Neural progenitor cell (in vitro differentiated cells): ENCODE measurements at regions not wholly inside any gene's neighbourhood (a gene's known extent, or its start where the extent isn't known, plus 50 kb on each side); places are given as distances from the start of the nearest gene placed in this dataset.

Experiments
- DNase-seq: peaks from one replicate; pipeline ENCODE4 v3.0.0-alpha.2; 2016; ENCODE audit warnings: low spot score
- H2AFZ ChIP-seq: fragments of 200-600 bp; sonication (generic); replicated peaks from 2 replicates; pipeline ENCODE4 v1.6.1; 2016; ENCODE audit warnings: antibody characterized with exemption
- H3F3A ChIP-seq: fragments of 200-600 bp; sonication (generic); 2 replicates; pipeline ENCODE4 v1.6.1; 2016; ENCODE audit warnings: antibody characterized with exemption, low read depth
- H3K27ac ChIP-seq: fragments of 200-600 bp; sonication (generic); 2 replicates; pipeline ENCODE4 v1.5.1; 2016; ENCODE audit warnings: mild to moderate bottlenecking
- H3K27me3 ChIP-seq: fragments of 200-600 bp; sonication (generic); 2 replicates; pipeline ENCODE4 v1.6.1; 2016; ENCODE audit warnings: mild to moderate bottlenecking, moderate library complexity
- H3K36me3 ChIP-seq: fragments of 200-600 bp; sonication (generic); 2 replicates; pipeline ENCODE4 v1.5.1; 2016
- H3K4me1 ChIP-seq: fragments of 200-600 bp; sonication (generic); 2 replicates; pipeline ENCODE4 v1.6.1; 2016; ENCODE audit warnings: mixed run types
- H3K4me2 ChIP-seq: fragments of 200-600 bp; sonication (generic); 2 replicates; pipeline ENCODE4 v1.6.1; 2016
- H3K4me3 ChIP-seq: fragments of 200-600 bp; sonication (generic); 2 replicates; pipeline ENCODE4 v1.5.1; 2016
- H3K79me2 ChIP-seq: fragments of 200-600 bp; sonication (generic); 2 replicates; pipeline ENCODE4 v1.6.1; 2016; ENCODE audit warnings: low read depth
- H3K9ac ChIP-seq: fragments of 200-600 bp; sonication (generic); 2 replicates; pipeline ENCODE4 v1.6.1; 2016
- H3K9me3 ChIP-seq: fragments of 200-600 bp; sonication (generic); 2 replicates; pipeline ENCODE4 v1.5.1; 2016; ENCODE audit warnings: low read depth
- H4K20me1 ChIP-seq: fragments of 200-600 bp; sonication (generic); 2 replicates; pipeline ENCODE4 v1.6.1; 2016; ENCODE audit warnings: low read depth
- H3K27ac Mint-ChIP-seq: 3 replicates; pipeline ENCODE4 v1.8.0; 2021; ENCODE audit warnings: mixed read lengths
- H3K27me3 Mint-ChIP-seq: 2 replicates; pipeline ENCODE4 v1.8.0; 2022; ENCODE audit warnings: low read depth, mild to moderate bottlenecking, inconsistent platforms, moderate library complexity, mixed read lengths; ENCODE audit not compliant: insufficient read depth
- H3K36me3 Mint-ChIP-seq: 3 replicates; pipeline ENCODE4 v1.8.0; 2021; ENCODE audit warnings: mixed read lengths
- H3K4me1 Mint-ChIP-seq: 3 replicates; pipeline ENCODE4 v1.8.0; 2021; ENCODE audit warnings: mixed read lengths
- H3K4me3 Mint-ChIP-seq: 3 replicates; pipeline ENCODE4 v1.8.0; 2021; ENCODE audit warnings: mild to moderate bottlenecking, moderate library complexity, mixed read lengths
- H3K9me3 Mint-ChIP-seq: 3 replicates; pipeline ENCODE4 v1.8.0; 2020; ENCODE audit warnings: mixed read lengths
- EZH2 ChIP-seq: fragments of 200-600 bp; sonication (generic); IDR thresholded peaks from 2 replicates; pipeline ENCODE4 v1.6.1; 2017; ENCODE audit warnings: antibody characterized with exemption, mild to moderate bottlenecking, moderate library complexity
- EZH2phosphoT487 ChIP-seq: fragments of 200-600 bp; sonication (generic); IDR thresholded peaks from 2 replicates; pipeline ENCODE4 v1.6.1; 2017; ENCODE audit warnings: antibody characterized with exemption
- TF ChIP-seq, protein P1 (sequence below): fragments of 200-600 bp; sonication (generic); IDR thresholded peaks from 2 replicates; pipeline ENCODE4 v1.5.1; 2017; ENCODE audit warnings: antibody characterized with exemption, mild to moderate bottlenecking

DNA sequence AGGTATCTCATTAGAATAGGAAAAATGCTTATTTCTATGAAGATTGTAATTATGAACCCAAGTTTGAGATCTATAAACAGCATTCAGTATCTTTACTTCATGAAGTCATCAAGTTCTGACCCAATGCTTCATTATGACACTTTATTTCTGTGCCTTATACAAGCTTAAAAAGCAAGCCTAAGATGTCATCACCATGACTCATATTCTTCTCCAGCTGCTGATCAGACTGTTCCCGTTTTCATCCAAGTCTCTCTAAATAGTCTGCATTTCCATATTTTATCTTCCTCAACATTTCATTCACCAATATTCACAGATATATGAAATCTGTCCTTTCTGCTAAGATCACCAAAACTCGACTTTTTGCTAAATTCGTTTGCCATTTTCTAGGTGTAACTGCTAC is 1247.2 kb upstream of the PRR20A start:
- no peak overlapping the region for H3K4me3 Mint-ChIP-seq
- no peaks in the 10 kb centered on the region for H3K4me1 Mint-ChIP-seq
- TF ChIP-seq EZH2, result no peak
- TF ChIP-seq, protein P1, sequence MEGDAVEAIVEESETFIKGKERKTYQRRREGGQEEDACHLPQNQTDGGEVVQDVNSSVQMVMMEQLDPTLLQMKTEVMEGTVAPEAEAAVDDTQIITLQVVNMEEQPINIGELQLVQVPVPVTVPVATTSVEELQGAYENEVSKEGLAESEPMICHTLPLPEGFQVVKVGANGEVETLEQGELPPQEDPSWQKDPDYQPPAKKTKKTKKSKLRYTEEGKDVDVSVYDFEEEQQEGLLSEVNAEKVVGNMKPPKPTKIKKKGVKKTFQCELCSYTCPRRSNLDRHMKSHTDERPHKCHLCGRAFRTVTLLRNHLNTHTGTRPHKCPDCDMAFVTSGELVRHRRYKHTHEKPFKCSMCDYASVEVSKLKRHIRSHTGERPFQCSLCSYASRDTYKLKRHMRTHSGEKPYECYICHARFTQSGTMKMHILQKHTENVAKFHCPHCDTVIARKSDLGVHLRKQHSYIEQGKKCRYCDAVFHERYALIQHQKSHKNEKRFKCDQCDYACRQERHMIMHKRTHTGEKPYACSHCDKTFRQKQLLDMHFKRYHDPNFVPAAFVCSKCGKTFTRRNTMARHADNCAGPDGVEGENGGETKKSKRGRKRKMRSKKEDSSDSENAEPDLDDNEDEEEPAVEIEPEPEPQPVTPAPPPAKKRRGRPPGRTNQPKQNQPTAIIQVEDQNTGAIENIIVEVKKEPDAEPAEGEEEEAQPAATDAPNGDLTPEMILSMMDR, result no peak
- no peak for TF ChIP-seq EZH2phosphoT487
- Histone ChIP-seq H3K4me2 (no peak overlapping the region), H3K4me3 (no peak overlapping the region), H3K9me3 (no peaks in the 10 kb centered on the region), H3K9ac (no peak overlapping the region), H3K27ac (no peak overlapping the region), H3K4me1 (no peaks in the 10 kb centered on the region), H2AFZ (no peak overlapping the region), H3K79me2 (no peaks in the 10 kb centered on the region), H3K27me3 (no peaks in the 10 kb centered on the region), H3F3A (no peaks in the 10 kb centered on the region), H3K36me3 (no peaks in the 10 kb centered on the region), H4K20me1 (no peaks in the 10 kb centered on the region)
- no peaks in the 10 kb centered on the region for H3K36me3 Mint-ChIP-seq
- no peaks in the 10 kb centered on the region for H3K9me3 Mint-ChIP-seq
- DNase-seq, result no peak
- no peak overlapping the region for H3K27ac Mint-ChIP-seq
- H3K27me3 Mint-ChIP-seq, result no peaks in the 10 kb centered on the region

DNA sequence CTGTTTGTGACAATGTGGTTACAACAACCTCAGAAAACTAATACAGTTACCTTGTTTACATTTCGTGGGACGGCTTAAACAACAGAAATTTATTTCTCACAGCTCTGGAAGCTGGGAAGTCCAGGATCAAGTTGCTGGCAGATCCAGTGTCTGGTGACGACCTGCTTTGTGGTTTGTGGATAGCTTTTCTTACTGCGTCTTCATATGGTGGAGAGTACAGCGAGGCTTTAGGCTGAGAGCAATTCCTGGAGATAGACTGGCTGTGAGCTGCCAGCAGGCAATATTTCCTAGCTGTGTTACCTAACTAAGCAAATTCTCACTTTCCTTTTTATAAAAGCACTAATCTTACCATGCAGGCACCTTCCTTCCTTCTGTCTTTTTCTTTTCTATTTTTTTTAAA is 1203.5 kb upstream of the PRR20A start:
- H3K27ac Mint-ChIP-seq, result no peak overlapping the region
- no peaks in the 10 kb centered on the region for H3K36me3 Mint-ChIP-seq
- no peak for DNase-seq
- Histone ChIP-seq H3K9me3 (no peaks in the 10 kb centered on the region), H3K4me2 (no peak overlapping the region), H4K20me1 (no peaks in the 10 kb centered on the region), H3K4me1 (no peaks in the 10 kb centered on the region), H3K27ac (no peak overlapping the region), H3K36me3 (no peaks in the 10 kb centered on the region), H3K4me3 (no peak overlapping the region), H3K79me2 (no peaks in the 10 kb centered on the region), H2AFZ (no peak overlapping the region), H3K27me3 (no peaks in the 10 kb centered on the region), H3F3A (no peaks in the 10 kb centered on the region), H3K9ac (no peak overlapping the region)
- H3K9me3 Mint-ChIP-seq, result no peaks in the 10 kb centered on the region
- H3K27me3 Mint-ChIP-seq, result no peaks in the 10 kb centered on the region
- no peaks in the 10 kb centered on the region for H3K4me1 Mint-ChIP-seq
- TF ChIP-seq EZH2phosphoT487 (no peak), EZH2 (no peak)
- TF ChIP-seq, protein P1, result no peak
- no peak overlapping the region for H3K4me3 Mint-ChIP-seq

- H3K4me2 ChIP-seq, result no peak overlapping the region
- DNase-seq, result no peak
- Mint-ChIP-seq H3K9me3 (no peaks in the 10 kb centered on the region), H3K27me3 (no peaks in the 10 kb centered on the region), H3K4me1 (no peaks in the 10 kb centered on the region), H3K36me3 (no peaks in the 10 kb centered on the region), H3K27ac (no peak overlapping the region), H3K4me3 (no peak overlapping the region)
- no peak overlapping the region for H3K9ac ChIP-seq
- H3K4me1 ChIP-seq, result no peaks in the 10 kb centered on the region
- no peak overlapping the region for H3K27ac ChIP-seq
- no peaks in the 10 kb centered on the region for H3K79me2 ChIP-seq
- H3F3A ChIP-seq, result no peaks in the 10 kb centered on the region
- TF ChIP-seq, protein P1, result no peak
- no peak for TF ChIP-seq EZH2
- TF ChIP-seq EZH2phosphoT487, result no peak
- H3K9me3 ChIP-seq, result no peaks in the 10 kb centered on the region
- no peaks in the 10 kb centered on the region for H4K20me1 ChIP-seq
- H3K27me3 ChIP-seq, result no peaks in the 10 kb centered on the region
- no peaks in the 10 kb centered on the region for H3K36me3 ChIP-seq
- H3K4me3 ChIP-seq, result no peak overlapping the region
- no peak overlapping the region for H2AFZ ChIP-seq
These were observed 1192.5 kb upstream of the PRR20A start for GRCh38 chr13:55948175-55948574.

- DNase-seq, result no peak
- no peaks in the 10 kb centered on the region for H3K9me3 ChIP-seq
- no peak for TF ChIP-seq EZH2
- TF ChIP-seq, protein P1, result no peak
- TF ChIP-seq EZH2phosphoT487, result no peak
- H3K4me2 ChIP-seq, result no peak overlapping the region
- H3K27me3 ChIP-seq, result no peaks in the 10 kb centered on the region
- Mint-ChIP-seq H3K4me1 (no peaks in the 10 kb centered on the region), H3K27me3 (no peaks in the 10 kb centered on the region), H3K9me3 (peaks cover 2% of the 10 kb centered on the region), H3K36me3 (no peaks in the 10 kb centered on the region), H3K4me3 (no peak overlapping the region), H3K27ac (no peak overlapping the region)
- H3K27ac ChIP-seq, result no peak overlapping the region
- H3K79me2 ChIP-seq, result no peaks in the 10 kb centered on the region
- no peak overlapping the region for H2AFZ ChIP-seq
- H3K4me1 ChIP-seq, result no peaks in the 10 kb centered on the region
- no peaks in the 10 kb centered on the region for H3K36me3 ChIP-seq
- H3F3A ChIP-seq, result no peaks in the 10 kb centered on the region
- no peak overlapping the region for H3K9ac ChIP-seq
- no peaks in the 10 kb centered on the region for H4K20me1 ChIP-seq
- H3K4me3 ChIP-seq, result no peak overlapping the region
These were observed 1176.8 kb upstream of the PRR20A start for GRCh38 chr13:55963934-55964333.
